K562 (cell line): ENCODE measurements at regions not wholly inside any gene's neighbourhood (a gene's known extent, or its start where the extent isn't known, plus 50 kb on each side); places are given as distances from the start of the nearest gene placed in this dataset.

Experiments
- CCAR2 ChIP-seq: fragments of 200-400 bp; formaldehyde crosslinking; IDR thresholded peaks from 2 replicates; pipeline ENCODE4 v1.6.1; 2017; ENCODE audit warnings: mild to moderate bottlenecking, low read depth, low read length
- ELF4 ChIP-seq: fragments of 450-650 bp; formaldehyde crosslinking; IDR thresholded peaks from 2 replicates; pipeline ENCODE4 v1.4.0; 2022; ENCODE audit warnings: missing genetic modification characterization
- HCFC1 ChIP-seq: IDR thresholded peaks from 2 replicates; pipeline ENCODE4 v1.6.1; 2012; ENCODE audit warnings: low read depth, low read length, improper control_type of control experiment
- MEF2A ChIP-seq: IDR thresholded peaks from 2 replicates; pipeline ENCODE4 v1.6.1; 2011; ENCODE audit warnings: low read depth, mild to moderate bottlenecking, low read length, moderate library complexity; ENCODE audit not compliant: control insufficient read depth
- RBBP5 ChIP-seq: fragments of 200-600 bp; sonication (generic); IDR thresholded peaks from 2 replicates; pipeline ENCODE4 v1.6.1; 2012; ENCODE audit warnings: borderline replicate concordance, mild to moderate bottlenecking, low read length, control low read depth, inconsistent platforms; ENCODE audit not compliant: insufficient read depth, poor library complexity, severe bottlenecking
- REST ChIP-seq, 2 experiments: fragments of 450-650 bp; formaldehyde crosslinking in 1 of 2; IDR thresholded peaks; 2 replicates each; pipeline versions ENCODE4 v1.4.0 to v1.6.1; 2014 to 2020; ENCODE audit warnings: mild to moderate bottlenecking in 2 of 2, borderline replicate concordance in 1 of 2, low read depth in 1 of 2
- SOX6 ChIP-seq: fragments of 450-650 bp; IDR thresholded peaks from 2 replicates; pipeline ENCODE4 v1.6.1; 2014; ENCODE audit warnings: mild to moderate bottlenecking
- TCFL5 ChIP-seq: fragments of 250-450 bp; sonication (Bioruptor Pico); conservative IDR thresholded peaks from 2 replicates; pipeline ENCODE4 v1.6.1; 2021; ENCODE audit warnings: mild to moderate bottlenecking, moderate library complexity, matching md5 sums
- ZNF586 ChIP-seq: fragments of 450-650 bp; formaldehyde crosslinking; conservative IDR thresholded peaks from 2 replicates; pipeline ENCODE4 v1.4.0; 2020; ENCODE audit warnings: mild to moderate bottlenecking, moderate library complexity
- TF ChIP-seq, protein P1 (sequence below): fragments of 450-650 bp; IDR thresholded peaks from 2 replicates; pipeline ENCODE4 v1.6.1; 2014; ENCODE audit warnings: low read depth, mild to moderate bottlenecking, moderate library complexity, borderline replicate concordance

DNA sequence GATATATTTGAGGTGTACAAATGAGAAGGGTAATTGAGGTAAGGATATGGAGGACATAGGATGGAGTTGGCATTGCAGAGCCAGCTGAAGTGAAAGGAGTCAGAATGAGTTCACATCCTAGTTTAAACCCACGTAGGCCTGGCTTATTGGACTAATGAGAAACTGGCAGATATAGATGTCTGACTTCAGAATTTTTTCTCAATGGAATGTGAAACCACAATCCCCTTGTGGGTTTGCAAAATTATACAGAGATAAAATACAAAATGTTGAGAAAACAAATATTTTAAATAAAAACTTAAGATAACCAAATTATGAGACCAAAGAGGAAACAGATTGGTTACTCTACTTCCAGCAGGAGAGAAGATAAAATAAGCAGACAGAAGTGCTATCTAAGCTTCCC is 277.4 kb upstream of the LRRC7 start (continued):
- TF ChIP-seq REST (IDR thresholded peaks at IDR 0.05; ENCODE audit: borderline replicate concordance) (no peak), REST (CRISPR knock-in tag; IDR thresholded peaks at IDR 0.05; ENCODE audit: low read depth) (no peak), HCFC1 (no peak), ELF4 (CRISPR knock-in tag) (no peak), RBBP5 (no peak), ZNF586 (CRISPR knock-in tag) (no peak), TCFL5 (CRISPR knock-in tag) (no peak), MEF2A (no peak), CCAR2 (no peak), SOX6 (no peak)
- TF ChIP-seq, protein P1, sequence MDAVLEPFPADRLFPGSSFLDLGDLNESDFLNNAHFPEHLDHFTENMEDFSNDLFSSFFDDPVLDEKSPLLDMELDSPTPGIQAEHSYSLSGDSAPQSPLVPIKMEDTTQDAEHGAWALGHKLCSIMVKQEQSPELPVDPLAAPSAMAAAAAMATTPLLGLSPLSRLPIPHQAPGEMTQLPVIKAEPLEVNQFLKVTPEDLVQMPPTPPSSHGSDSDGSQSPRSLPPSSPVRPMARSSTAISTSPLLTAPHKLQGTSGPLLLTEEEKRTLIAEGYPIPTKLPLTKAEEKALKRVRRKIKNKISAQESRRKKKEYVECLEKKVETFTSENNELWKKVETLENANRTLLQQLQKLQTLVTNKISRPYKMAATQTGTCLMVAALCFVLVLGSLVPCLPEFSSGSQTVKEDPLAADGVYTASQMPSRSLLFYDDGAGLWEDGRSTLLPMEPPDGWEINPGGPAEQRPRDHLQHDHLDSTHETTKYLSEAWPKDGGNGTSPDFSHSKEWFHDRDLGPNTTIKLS = no peak
